Gastrocnemius medialis (tissue), 4 donors: ENCODE measurements at regions not wholly inside any gene's neighbourhood (a gene's known extent, or its start where the extent isn't known, plus 50 kb on each side); places are given as distances from the start of the nearest gene placed in this dataset.
"Not testable (repeated sequence)": the region's sequence is repeated elsewhere in the genome, so short reads cannot be mapped to it uniquely, and the experiment has no call there.

Experiments
- ATAC-seq, 2 donors: fragments of 150-250 bp; one replicate each; pipeline ENCODE4 v1.9.1; 2016
- DNase-seq, 2 donors: peaks; one replicate each; pipeline ENCODE4 v3.0.0-alpha.2; 2019
- H3K27ac ChIP-seq, 4 donors: fragments of 200-600 bp; sonication (generic); 1 replicate in 1 of 4; 2 replicates in 3 of 4; pipeline ENCODE4 v1.5.1; 2016 to 2018; ENCODE audit warnings: mild to moderate bottlenecking in 2 of 4, moderate library complexity in 1 of 4
- H3K27me3 ChIP-seq, 3 donors: fragments of 200-600 bp; sonication (generic) in 2 of 3; 1 replicate in 1 of 3; 2 replicates in 2 of 3; pipeline versions ENCODE4 v1.5.1 to v1.6.0; 2016 to 2019; ENCODE audit warnings: mild to moderate bottlenecking in 1 of 3, moderate library complexity in 1 of 3
- H3K36me3 ChIP-seq, 2 donors: fragments of 200-600 bp; sonication (generic) in 1 of 2; one replicate each; pipeline ENCODE4 v1.5.1; 2017 to 2018
- H3K4me1 ChIP-seq, 2 donors: fragments of 200-600 bp; sonication (generic) in 1 of 2; one replicate each; pipeline ENCODE4 v1.5.1; 2016 to 2017; ENCODE audit warnings: mild to moderate bottlenecking in 2 of 2
- H3K4me3 ChIP-seq, 4 donors: fragments of 200-600 bp; sonication (generic) in 3 of 4; 1 replicate in 1 of 4; 2 replicates in 3 of 4; pipeline ENCODE4 v1.5.1; 2016 to 2019; ENCODE audit warnings: mild to moderate bottlenecking in 2 of 4
- H3K9me3 ChIP-seq, 3 donors: fragments of 200-600 bp; sonication (generic) in 2 of 3; 1 replicate in 1 of 3; 2 replicates in 2 of 3; pipeline ENCODE4 v1.5.1; 2016 to 2019
- CTCF ChIP-seq, 5 experiments: fragments of 450-650 bp in 3 of 5; fragments of 200-600 bp in 2 of 5; sonication (generic) in 2 of 5; IDR thresholded peaks in 4 of 5; conservative IDR thresholded peaks in 1 of 5; 1 replicate in 4 of 5; 2 replicates in 1 of 5; pipeline ENCODE4 v1.5.1; 2016 to 2019; ENCODE audit warnings: antibody characterized with exemption in 5 of 5, mild to moderate bottlenecking in 3 of 5, moderate library complexity in 3 of 5
- POLR2A ChIP-seq, 2 donors: fragments of 450-650 bp; IDR thresholded peaks; one replicate each; pipeline ENCODE4 v1.6.1; 2017; ENCODE audit warnings: antibody characterized with exemption in 2 of 2, mild to moderate bottlenecking in 2 of 2, moderate library complexity in 2 of 2
- in situ Hi-C, 4 donors: fragments of 200-750 bp; cut with MboI; loops; one replicate each; pipeline versions ENCODE4 v1.15.0 to v1.8.0; 2017; ENCODE audit warnings: low sequenced_read_pairs in 4 of 4
- intact Hi-C: fragments of 100-400 bp; cut with DNase I; formaldehyde crosslinking; loops from one replicate; pipeline ENCODE4 v1.15.1; 2023; ENCODE audit warnings: low total_unique reads

GRCh38 chr1:26626994-26627393 is 68.8 kb upstream of the ARID1A start:
- Histone ChIP-seq H3K27me3 (no peaks in the 10 kb centered on the region), H3K4me3 (no peak overlapping the region), H3K27ac (peak overlapping the region in 1 of 4 donors; percentile 3), H3K36me3 (no peaks in the 10 kb centered on the region), H3K9me3 (no peaks in the 10 kb centered on the region), H3K4me1 (peaks cover 0 to under 1% of the 10 kb centered on the region in 2 donors)
- TF ChIP-seq CTCF (IDR thresholded peaks at IDR 0.05 in 4 of 5, conservative IDR thresholded peaks at IDR 0.05 in 1 of 5) (no peak), POLR2A (IDR thresholded peaks at IDR 0.05) (no peak)
- intact Hi-C loops (no loop called here), in situ Hi-C loops (no loop called here)
- ATAC-seq (no peak), DNase-seq (no peak)

GRCh38 chr1:26627954-26628353 is 67.9 kb upstream of the ARID1A start:
- no peak overlapping the region for H3K4me3 ChIP-seq
- no peaks in the 10 kb centered on the region for H3K27me3 ChIP-seq
- in situ Hi-C loops: no loop called here
- no peak overlapping the region for H3K27ac ChIP-seq
- no peak for TF ChIP-seq POLR2A (IDR thresholded peaks at IDR 0.05)
- H3K9me3 ChIP-seq: no peaks in the 10 kb centered on the region
- no peaks in the 10 kb centered on the region for H3K4me1 ChIP-seq
- no peaks in the 10 kb centered on the region for H3K36me3 ChIP-seq
- intact Hi-C loops: no loop called here
- ATAC-seq (no peak), DNase-seq (no peak)

- no peaks in the 10 kb centered on the region for H3K4me1 ChIP-seq
- ATAC-seq: no peak
- no peaks in the 10 kb centered on the region for H3K27me3 ChIP-seq
- in situ Hi-C loops: no loop called here
- no peaks in the 10 kb centered on the region for H3K9me3 ChIP-seq
- H3K4me3 ChIP-seq: no peak overlapping the region
- no peaks in the 10 kb centered on the region for H3K36me3 ChIP-seq
- H3K27ac ChIP-seq: no peak overlapping the region
- TF ChIP-seq POLR2A (IDR thresholded peaks at IDR 0.05): no peak
- no peak for TF ChIP-seq CTCF (IDR thresholded peaks at IDR 0.05 in 4 of 5, conservative IDR thresholded peaks at IDR 0.05 in 1 of 5)
- no peak for DNase-seq
- intact Hi-C loops: no loop called here
These were observed 65.2 kb upstream of the ARID1A start for GRCh38 chr1:26630634-26631033.

- ATAC-seq, H3K36me3 ChIP-seq, H3K4me1 ChIP-seq, in situ Hi-C loops, H3K4me3 ChIP-seq, DNase-seq, H3K27ac ChIP-seq, H3K9me3 ChIP-seq, H3K27me3 ChIP-seq, intact Hi-C loops: not testable (repeated sequence)
These were observed 60.0 kb upstream of the ARID1A start for GRCh38 chr1:26635800-26636199.

GRCh38 chr1:26645734-26646133 is 50.1 kb upstream of the ARID1A start:
- no peak for TF ChIP-seq POLR2A (IDR thresholded peaks at IDR 0.05)
- no peak for TF ChIP-seq CTCF (IDR thresholded peaks at IDR 0.05 in 4 of 5, conservative IDR thresholded peaks at IDR 0.05 in 1 of 5)
- Histone ChIP-seq H3K4me1 (no peaks in the 10 kb centered on the region), H3K36me3 (no peaks in the 10 kb centered on the region), H3K4me3 (no peak overlapping the region), H3K27ac (no peak overlapping the region), H3K9me3 (no peaks in the 10 kb centered on the region), H3K27me3 (no peaks in the 10 kb centered on the region)
- no peak for ATAC-seq
- no peak for DNase-seq
- intact Hi-C loops (no loop called here), in situ Hi-C loops (no loop called here)
